HepG2 (cell line): ENCODE measurements at regions not wholly inside any gene's neighbourhood (a gene's known extent, or its start where the extent isn't known, plus 50 kb on each side); places are given as distances from the start of the nearest gene placed in this dataset.
A peak's percentile ranks its signal among the peaks of the same experiment; 100 is the strongest.

Source experiments
- ATAC-seq: fragments of 200-7000 bp; cut with Tn5 transposase; 3 replicates; pipeline ENCODE4 v1.9.1; 2020; ENCODE audit warnings: mild to moderate bottlenecking, moderate library complexity
- BruUV-seq: library from RNA; stranded (reverse); fragments of 400-500 nt; replicated peaks from 2 replicates; lab custom pipeline; 2021; lab: Mats Ljungman, UMichigan
- CTCF ChIA-PET: fragments of 300-600 bp; formaldehyde crosslinking; extraction: SDS; loops from one replicate; lab custom pipeline; 2021; ENCODE audit warnings: low total read pairs, inconsistent platforms, low intra/inter-chr PET ratio; lab: Yijun Ruan, JAX
- POLR2A ChIA-PET: fragments of 350-600 bp; sonication (Branson Sonifier 250); formaldehyde crosslinking; loops from one replicate; lab custom pipeline; 2020; ENCODE audit warnings: antibody characterized with exemption, inconsistent platforms; lab: Yijun Ruan, JAX
- DNase-seq: peaks from one replicate; pipeline ENCODE4 v3.0.0-alpha.2; 2015; ENCODE audit warnings: low spot score
- FAIRE-seq: peaks from 3 replicates; lab custom pipeline; 2011; peaks lifted over from hg19 to GRCh38; lab: Jason Lieb, UNC
- H2AFZ ChIP-seq: one replicate; pipeline ENCODE4 v1.6.1; 2011; ENCODE audit warnings: low read length, inconsistent platforms
- H3K27ac ChIP-seq: fragments of 300-600 bp; 3 replicates; pipeline ENCODE4 v1.8.0; 2011; ENCODE audit warnings: mixed run types, mild to moderate bottlenecking, mixed read lengths, low read length, inconsistent platforms; ENCODE audit not compliant: insufficient read depth; ENCODE audit errors: extremely low read length
- H3K27me3 ChIP-seq, 2 experiments: fragments of 200-600 bp in 1 of 2; 2 replicates in 1 of 2; 3 replicates in 1 of 2; pipeline versions ENCODE4 v1.6.0 to v1.8.0; 2011; ENCODE audit warnings: low read length in 2 of 2, mild to moderate bottlenecking in 2 of 2, moderate library complexity in 2 of 2, inconsistent platforms in 1 of 2; ENCODE audit not compliant: insufficient read depth in 2 of 2, control insufficient read depth in 1 of 2
- H3K36me3 ChIP-seq, 2 experiments: fragments of 200-600 bp in 1 of 2; replicated peaks in 1 of 2; 2 replicates in 1 of 2; 3 replicates in 1 of 2; pipeline versions ENCODE4 v1.5.1 to v1.8.0; 2011; ENCODE audit warnings: low read length in 2 of 2, inconsistent platforms in 1 of 2; ENCODE audit not compliant: insufficient read depth in 2 of 2, control insufficient read depth in 1 of 2
- H3K4me1 ChIP-seq: 2 replicates; pipeline ENCODE4 v1.5.1; 2012; ENCODE audit warnings: low read length, inconsistent platforms; ENCODE audit not compliant: insufficient read depth
- H3K4me2 ChIP-seq: 2 replicates; pipeline ENCODE4 v1.6.0; 2011; ENCODE audit warnings: low read depth, low read length, inconsistent platforms
- H3K4me3 ChIP-seq, 3 experiments: fragments of 200-600 bp in 1 of 3; sonication (generic), shearing (Covaris generic) in 1 of 3; replicated peaks in 1 of 3; 2 replicates each; pipeline ENCODE4 v1.5.1; 2011 to 2016; ENCODE audit warnings: low read length in 3 of 3, inconsistent platforms in 2 of 3, low read depth in 2 of 3, mild to moderate bottlenecking in 2 of 3, control low read depth in 1 of 3, mixed read lengths in 1 of 3; ENCODE audit not compliant: insufficient read depth in 1 of 3
- H3K79me2 ChIP-seq: one replicate; pipeline ENCODE4 v1.6.1; 2011; ENCODE audit warnings: low read length, inconsistent platforms; ENCODE audit not compliant: insufficient read depth
- H3K9ac ChIP-seq: 2 replicates; pipeline ENCODE4 v1.6.0; 2011; ENCODE audit warnings: mild to moderate bottlenecking, low read depth, low read length, inconsistent platforms; ENCODE audit not compliant: insufficient read depth
- H3K9me3 ChIP-seq: 2 replicates; pipeline ENCODE4 v1.5.1; 2012; ENCODE audit warnings: mild to moderate bottlenecking, low read length
- H4K20me1 ChIP-seq: 2 replicates; pipeline ENCODE4 v1.6.0; 2011; ENCODE audit warnings: inconsistent platforms, mild to moderate bottlenecking, low read length, moderate library complexity; ENCODE audit not compliant: insufficient read depth
- ESRRA ChIP-seq: sonication (generic); formaldehyde crosslinking; IDR thresholded peaks from 2 replicates; pipeline ENCODE4 v1.5.1; 2020; ENCODE audit warnings: mild to moderate bottlenecking, low read depth, missing genetic modification reagents
- FOXO1 ChIP-seq: sonication (generic); formaldehyde crosslinking; IDR thresholded peaks from 2 replicates; pipeline ENCODE4 v1.4.0; 2020; ENCODE audit warnings: missing genetic modification reagents
- HCFC1 ChIP-seq: fragments of 150-350 bp; IDR thresholded peaks from 2 replicates; pipeline ENCODE4 v1.6.1; 2014; ENCODE audit warnings: low read depth, low read length
- HMG20B ChIP-seq: conservative IDR thresholded peaks from 2 replicates; pipeline ENCODE4 v1.6.1; 2016; ENCODE audit warnings: missing genetic modification reagents, missing compliant biosample characterization
- MAFK ChIP-seq, 2 experiments: IDR thresholded peaks in 1 of 2; conservative IDR thresholded peaks in 1 of 2; 2 replicates each; pipeline ENCODE4 v1.6.1; 2011; ENCODE audit warnings: improper control_type of control experiment in 2 of 2, low read length in 2 of 2
- NFRKB ChIP-seq: fragments of 450-650 bp; IDR thresholded peaks from 2 replicates; pipeline ENCODE4 v1.6.1; 2017
- RERE ChIP-seq: IDR thresholded peaks from 2 replicates; pipeline ENCODE4 v1.6.1; 2016; ENCODE audit warnings: low read depth, missing genetic modification reagents, missing compliant biosample characterization
- SIX1 ChIP-seq: sonication (generic); formaldehyde crosslinking; IDR thresholded peaks from 2 replicates; pipeline ENCODE4 v1.4.0; 2020; ENCODE audit warnings: missing genetic modification reagents, borderline replicate concordance
- ZFP1 ChIP-seq: IDR thresholded peaks from 2 replicates; pipeline ENCODE4 v1.6.1; 2016
- ZNF205 ChIP-seq: IDR thresholded peaks from 2 replicates; pipeline ENCODE4 v1.6.1; 2018; ENCODE audit warnings: missing biosample characterization, missing genetic modification reagents
- ZNF280D ChIP-seq: sonication (generic); formaldehyde crosslinking; IDR thresholded peaks from 2 replicates; pipeline ENCODE4 v1.5.1; 2020; ENCODE audit warnings: mild to moderate bottlenecking, missing genetic modification reagents
- ZNF441 ChIP-seq: sonication (generic); formaldehyde crosslinking; IDR thresholded peaks from 2 replicates; pipeline ENCODE4 v1.7.0; 2021; ENCODE audit warnings: missing genetic modification reagents, borderline replicate concordance
- ZSCAN20 ChIP-seq: sonication (generic); formaldehyde crosslinking; IDR thresholded peaks from 2 replicates; pipeline ENCODE4 v1.4.0; 2020; ENCODE audit warnings: missing genetic modification reagents, mild to moderate bottlenecking, borderline replicate concordance
- WGBS: methylation state at CpG from one replicate; pipeline ENCODE4 v1.1.6; 2017; ENCODE audit warnings: low lambda C conversion rate; 5-methylcytosine and 5-hydroxymethylcytosine counted together
- in situ Hi-C: cut with HindIII; loops from 2 replicates; pipeline ENCODE4 v1.10.0; 2017; ENCODE audit warnings: low pct_unique_long_range_greater_than_20kb; ENCODE audit not compliant: extremely low pct_ligation_motif_present
- intact Hi-C: fragments of 100-400 bp; cut with micrococcal nuclease; formaldehyde crosslinking; loops from one replicate; pipeline ENCODE4 v1.10.0; 2022; ENCODE audit not compliant: unreplicated experiment

- H3K9ac ChIP-seq: no peak overlapping the region
- H3K27ac ChIP-seq: no peak overlapping the region
- H3K9me3 ChIP-seq: no peaks in the 10 kb centered on the region
- no TSS peak for BruUV-seq
- no peaks in the 10 kb centered on the region for H3K4me1 ChIP-seq
- H3K27me3 ChIP-seq: no peaks in the 10 kb centered on the region
- no peaks in the 10 kb centered on the region for H3K36me3 ChIP-seq
- no peaks in the 10 kb centered on the region for H3K79me2 ChIP-seq
- H3K4me2 ChIP-seq: no peak overlapping the region
- no peaks in the 10 kb centered on the region for H4K20me1 ChIP-seq
- TF ChIP-seq SIX1 (CRISPR knock-in tag) (no peak), NFRKB (no peak), ZFP1 (CRISPR knock-in tag) (no peak), MAFK (conservative IDR thresholded peaks at IDR 0.05 in 1 of 2, IDR thresholded peaks at IDR 0.05 in 1 of 2; ENCODE audit: low read length in 2 of 2) (no peak), ZSCAN20 (CRISPR knock-in tag) (no peak), ESRRA (CRISPR knock-in tag) (no peak), ZNF205 (CRISPR knock-in tag) (no peak)
- H2AFZ ChIP-seq: no peak overlapping the region
- ATAC-seq: peak; percentile 57
- POLR2A ChIA-PET: no interaction called here
- FAIRE-seq: no peak
- 34% methylated on average over 3 of the region's 3 CpGs for WGBS
- intact Hi-C loops: no loop called here
- no peak overlapping the region for H3K4me3 ChIP-seq
- no peak for DNase-seq
- CTCF ChIA-PET: no interaction called here
- in situ Hi-C loops: no loop called here
Observed at GRCh38 chr6:134690048-134690447, 259.9 kb downstream of the ALDH8A1 start.

GRCh38 chr6:134689641-134690040, 260.3 kb downstream of the ALDH8A1 start:
- no peaks in the 10 kb centered on the region for H3K9me3 ChIP-seq
- CTCF ChIA-PET: no interaction called here
- POLR2A ChIA-PET: no interaction called here
- no peaks in the 10 kb centered on the region for H3K36me3 ChIP-seq
- ATAC-seq (no peak), FAIRE-seq (no peak), DNase-seq (no peak)
- in situ Hi-C loops: no loop called here
- no peaks in the 10 kb centered on the region for H3K4me1 ChIP-seq
- no peaks in the 10 kb centered on the region for H4K20me1 ChIP-seq
- no peak overlapping the region for H3K27ac ChIP-seq
- no peak overlapping the region for H3K9ac ChIP-seq
- intact Hi-C loops: no loop called here
- H2AFZ ChIP-seq: no peak overlapping the region
- no TSS peak for BruUV-seq
- H3K79me2 ChIP-seq: no peaks in the 10 kb centered on the region
- no peaks in the 10 kb centered on the region for H3K27me3 ChIP-seq
- H3K4me2 ChIP-seq: no peak overlapping the region
- H3K4me3 ChIP-seq: no peak overlapping the region
- 25% methylated on average over 1 of the region's 4 CpGs for WGBS
- TF ChIP-seq HCFC1: no peak
- TF ChIP-seq ZNF441: no peak
- no peak for TF ChIP-seq HMG20B
- TF ChIP-seq ZNF280D (CRISPR knock-in tag): no peak
- no peak for TF ChIP-seq RERE (CRISPR knock-in tag)
- no peak for TF ChIP-seq FOXO1
